OCI-LY3 (cell line): ENCODE measurements at regions not wholly inside any gene's neighbourhood (a gene's known extent, or its start where the extent isn't known, plus 50 kb on each side); places are given as distances from the start of the nearest gene placed in this dataset.

Experiments
- EZH2phosphoT487 ChIP-seq: fragments of 200-600 bp; shearing (Covaris generic); IDR thresholded peaks from 2 replicates; pipeline ENCODE4 v1.6.1; 2018; ENCODE audit warnings: antibody characterized with exemption, mixed run types, low read depth
- TF ChIP-seq, protein P1 (sequence below): fragments of 200-600, 300-600 bp; sonication (generic); IDR thresholded peaks from 2 replicates; pipeline ENCODE4 v1.5.1; 2014; ENCODE audit warnings: antibody characterized with exemption, low read length, low read depth

DNA sequence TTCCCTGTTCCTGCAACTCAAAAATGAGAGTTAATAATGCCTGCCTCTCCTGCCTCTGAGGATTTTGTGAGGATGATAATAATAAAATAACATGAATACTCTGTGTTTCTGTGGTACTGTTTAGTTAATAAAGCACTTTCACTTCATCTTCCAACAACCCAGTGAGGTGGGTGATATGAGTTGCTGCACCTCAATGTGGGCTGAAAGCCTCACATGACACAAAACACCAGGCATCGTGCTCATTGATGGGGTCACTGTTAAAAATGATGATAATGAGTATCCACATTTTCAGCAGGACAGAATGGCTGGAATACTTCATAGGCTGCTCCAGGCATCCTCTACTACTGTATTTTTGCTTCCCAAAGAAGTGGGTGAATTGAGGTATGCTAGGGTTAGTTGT, 222.8 kb upstream of the NRP1 start:
- TF ChIP-seq, protein P1, sequence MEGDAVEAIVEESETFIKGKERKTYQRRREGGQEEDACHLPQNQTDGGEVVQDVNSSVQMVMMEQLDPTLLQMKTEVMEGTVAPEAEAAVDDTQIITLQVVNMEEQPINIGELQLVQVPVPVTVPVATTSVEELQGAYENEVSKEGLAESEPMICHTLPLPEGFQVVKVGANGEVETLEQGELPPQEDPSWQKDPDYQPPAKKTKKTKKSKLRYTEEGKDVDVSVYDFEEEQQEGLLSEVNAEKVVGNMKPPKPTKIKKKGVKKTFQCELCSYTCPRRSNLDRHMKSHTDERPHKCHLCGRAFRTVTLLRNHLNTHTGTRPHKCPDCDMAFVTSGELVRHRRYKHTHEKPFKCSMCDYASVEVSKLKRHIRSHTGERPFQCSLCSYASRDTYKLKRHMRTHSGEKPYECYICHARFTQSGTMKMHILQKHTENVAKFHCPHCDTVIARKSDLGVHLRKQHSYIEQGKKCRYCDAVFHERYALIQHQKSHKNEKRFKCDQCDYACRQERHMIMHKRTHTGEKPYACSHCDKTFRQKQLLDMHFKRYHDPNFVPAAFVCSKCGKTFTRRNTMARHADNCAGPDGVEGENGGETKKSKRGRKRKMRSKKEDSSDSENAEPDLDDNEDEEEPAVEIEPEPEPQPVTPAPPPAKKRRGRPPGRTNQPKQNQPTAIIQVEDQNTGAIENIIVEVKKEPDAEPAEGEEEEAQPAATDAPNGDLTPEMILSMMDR, result no peak
- TF ChIP-seq EZH2phosphoT487, result no peak
